Uterus (tissue), 2 donors: ENCODE measurements at regions not wholly inside any gene's neighbourhood (a gene's known extent, or its start where the extent isn't known, plus 50 kb on each side); places are given as distances from the start of the nearest gene placed in this dataset.

Source experiments
- CTCF ChIP-seq, 4 experiments: fragments of 200-600 bp in 2 of 4; fragments of 450-650 bp in 2 of 4; sonication (generic) in 2 of 4; IDR thresholded peaks; one replicate each; pipeline ENCODE4 v1.5.1; 2016 to 2019; ENCODE audit warnings: antibody characterized with exemption in 4 of 4, mild to moderate bottlenecking in 2 of 4, moderate library complexity in 1 of 4
- POLR2A ChIP-seq, 2 donors: fragments of 450-650 bp; IDR thresholded peaks; one replicate each; pipeline ENCODE4 v1.6.1; 2016; ENCODE audit warnings: antibody characterized with exemption in 2 of 2, mild to moderate bottlenecking in 1 of 2, moderate library complexity in 1 of 2

- no peak for TF ChIP-seq CTCF (IDR thresholded peaks at IDR 0.05)
- TF ChIP-seq POLR2A (IDR thresholded peaks at IDR 0.05) = no peak
Observed at GRCh38 chr5:6885581-6885980, 172.3 kb downstream of the TENT4A start.
